Fibroblast of gingiva (primary cell): ENCODE measurements at regions not wholly inside any gene's neighbourhood (a gene's known extent, or its start where the extent isn't known, plus 50 kb on each side); places are given as distances from the start of the nearest gene placed in this dataset.
A peak's percentile ranks its signal among the peaks of the same experiment; 100 is the strongest.
"Not testable (repeated sequence)": the region's sequence is repeated elsewhere in the genome, so short reads cannot be mapped to it uniquely, and the experiment has no call there.

Experiments
- DNase-seq: peaks from one replicate; pipeline ENCODE4 v3.0.0-alpha.2; 2011; ENCODE audit warnings: low read depth

DNA sequence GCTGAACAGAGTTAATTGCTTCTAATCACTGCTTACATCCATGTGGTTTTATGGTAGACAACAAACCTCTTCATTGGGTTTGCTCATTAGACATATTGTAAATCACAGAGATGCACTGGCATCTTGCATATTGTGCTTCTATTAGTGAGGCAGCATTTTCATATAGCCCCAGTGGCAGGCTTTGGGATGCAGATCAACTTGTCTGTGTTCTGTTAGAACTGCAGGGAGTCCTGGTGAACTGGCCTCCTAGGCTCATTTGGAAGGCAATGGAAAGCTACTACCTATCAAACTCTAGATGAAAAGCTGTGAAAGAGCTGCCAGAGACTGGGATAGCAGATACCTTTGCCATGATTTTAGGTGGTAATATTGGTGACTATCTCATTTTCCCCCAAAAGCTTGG is 108.8 kb downstream of the NAA11 start:
- DNase-seq, result no peak

DNA sequence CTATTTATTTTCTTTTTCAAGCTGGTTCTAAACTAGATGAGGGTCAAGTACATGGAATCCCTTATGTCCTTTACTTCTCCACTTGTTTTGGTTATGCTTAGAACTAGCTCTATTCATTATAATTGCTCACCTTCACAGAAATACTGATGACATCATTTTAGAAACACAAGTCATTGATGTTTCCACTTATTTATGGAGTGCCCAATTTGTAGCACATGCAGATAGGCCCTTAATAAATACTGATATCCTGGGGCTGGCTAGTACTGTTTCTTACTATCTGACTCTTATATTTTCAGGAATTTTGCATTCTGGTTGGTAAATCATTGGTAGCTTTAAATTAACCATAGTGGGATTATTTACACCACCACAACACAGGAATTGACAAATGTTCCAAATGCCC is 112.2 kb downstream of the NAA11 start:
- DNase-seq, result no peak

DNA sequence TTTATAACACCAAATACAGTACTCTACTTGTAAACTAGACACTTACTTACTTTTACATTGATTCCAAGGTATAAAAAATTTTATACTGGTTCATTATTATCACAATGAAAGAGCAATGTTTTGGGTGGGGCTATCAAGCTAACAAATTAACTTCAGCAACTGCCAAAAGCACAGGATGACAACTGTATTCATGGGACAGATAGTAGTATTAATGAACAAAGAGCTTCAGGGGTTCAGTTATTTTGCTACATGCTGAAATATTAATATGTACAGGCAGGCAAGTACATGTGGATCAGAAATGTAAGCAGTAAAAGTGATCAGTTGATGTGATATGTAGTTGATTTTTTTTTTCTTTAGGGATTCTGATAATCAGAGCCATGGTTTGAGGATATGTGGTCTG is 112.9 kb downstream of the NAA11 start:
- no peak for DNase-seq

DNA sequence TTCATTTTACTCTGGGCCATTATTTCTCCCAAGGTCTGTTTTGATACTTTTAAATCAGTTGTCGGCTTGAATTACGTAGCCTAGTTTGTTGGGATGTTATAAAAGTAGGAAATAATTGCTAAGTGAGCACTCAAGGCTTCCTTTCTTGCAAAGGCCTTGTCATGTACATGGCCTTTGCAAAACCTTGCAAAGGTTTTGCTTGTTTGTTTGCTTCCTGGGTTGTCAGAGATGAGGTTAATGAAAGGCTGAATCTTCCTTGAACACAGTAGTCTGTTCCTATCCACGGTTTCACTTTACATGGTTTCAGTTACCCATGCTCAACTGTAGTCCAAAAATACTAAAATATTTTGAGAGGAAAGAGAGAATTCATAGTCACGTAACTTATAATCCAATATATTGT is 113.5 kb downstream of the NAA11 start:
- DNase-seq, result no peak

DNA sequence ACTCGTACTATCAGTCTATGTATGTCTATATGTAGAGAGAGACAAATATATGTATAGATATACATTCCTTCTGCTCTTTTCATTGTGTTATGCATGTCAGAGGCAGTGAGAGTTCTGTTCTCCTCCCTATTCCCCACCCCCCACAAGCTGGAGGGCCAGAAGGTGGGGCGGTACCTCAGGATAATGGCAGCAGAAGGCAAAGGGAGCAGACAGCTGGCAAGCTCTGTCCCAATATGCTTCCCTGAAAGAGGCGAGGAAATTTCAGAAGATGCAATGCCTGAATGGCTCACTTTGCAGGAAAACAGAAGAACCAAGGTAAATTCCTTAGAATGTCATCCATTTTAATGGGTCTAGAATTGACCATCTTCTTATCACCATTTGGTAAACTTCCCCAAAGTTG is 114.4 kb downstream of the NAA11 start:
- DNase-seq, result no peak

DNA sequence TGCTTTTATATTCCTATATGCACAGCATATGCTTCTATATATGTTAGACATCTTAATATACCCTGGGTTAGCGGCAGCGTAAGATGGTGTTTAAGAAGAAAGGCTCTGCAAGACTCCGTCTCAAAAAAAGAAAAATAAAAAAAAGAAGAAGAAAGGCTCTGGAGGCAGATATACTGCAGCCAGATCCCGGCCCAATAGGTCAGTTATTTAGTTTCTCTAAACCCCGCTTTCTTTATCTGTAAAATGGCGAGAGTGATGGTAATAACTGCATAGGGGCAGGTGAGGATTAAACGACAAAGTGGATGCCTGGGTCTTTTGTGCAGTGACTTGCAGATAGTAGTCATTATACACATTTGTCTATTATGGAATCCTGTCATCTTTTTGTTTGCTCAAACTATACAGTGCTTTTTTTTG is 115.2 kb downstream of the NAA11 start:
- DNase-seq, result no peak

DNA sequence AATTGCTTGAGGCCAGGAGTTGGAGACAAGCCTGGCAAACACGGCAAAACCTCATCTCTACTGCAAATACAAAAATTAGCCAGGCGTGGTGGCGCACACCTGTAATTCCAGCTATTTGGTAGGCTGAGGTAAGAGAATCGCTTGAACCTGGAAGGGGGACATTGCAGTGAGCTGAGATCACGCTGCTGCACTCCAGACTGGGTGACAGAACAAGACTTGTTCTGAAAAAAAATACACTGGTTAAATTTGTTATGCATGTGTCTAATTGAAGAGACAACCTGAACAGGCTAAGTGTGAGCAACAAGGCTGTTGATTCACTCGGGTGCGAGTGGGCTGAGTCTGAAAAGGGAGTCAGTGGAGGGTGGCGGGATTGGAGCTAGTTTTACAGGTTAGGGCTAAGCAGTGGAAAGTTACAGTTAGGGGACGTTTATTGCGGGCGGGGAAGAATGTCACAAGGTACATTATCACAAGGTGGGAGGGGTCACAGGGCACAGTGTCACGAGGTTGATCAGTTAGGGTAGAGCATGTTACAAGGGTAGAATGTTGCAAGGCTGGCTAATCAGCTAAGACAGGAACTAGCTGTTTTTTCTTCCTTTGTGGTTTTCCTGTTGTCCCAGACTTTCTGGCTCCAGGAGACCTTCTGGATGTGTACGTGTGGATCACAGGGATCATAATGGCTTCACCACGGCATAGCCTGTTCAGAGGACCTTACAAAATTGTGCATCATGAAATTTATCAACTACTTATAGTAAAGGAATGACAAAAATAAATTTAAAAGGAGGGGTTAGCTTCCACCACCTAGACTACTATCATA is 115.8 kb downstream of the NAA11 start:
- DNase-seq, result no peak

DNA sequence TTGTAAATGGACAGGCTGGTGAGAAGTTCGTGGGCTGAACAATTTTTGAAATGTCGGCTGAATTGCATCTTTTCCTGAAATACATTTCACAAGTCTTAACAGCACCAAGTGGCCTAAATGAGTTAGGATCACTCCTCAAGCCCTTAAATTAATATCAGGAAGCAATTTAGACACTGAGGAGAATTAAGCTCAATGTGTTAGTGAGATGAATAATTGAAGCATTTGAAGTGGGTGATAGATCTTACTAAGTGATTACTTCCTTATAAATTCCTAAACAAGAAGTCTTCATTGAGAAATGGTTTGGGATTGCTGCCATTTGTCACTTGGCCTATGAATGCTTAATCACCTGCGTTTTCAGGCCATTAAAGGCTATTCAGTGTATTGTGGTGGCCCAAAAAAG is 116.8 kb downstream of the NAA11 start:
- DNase-seq, result no peak

DNA sequence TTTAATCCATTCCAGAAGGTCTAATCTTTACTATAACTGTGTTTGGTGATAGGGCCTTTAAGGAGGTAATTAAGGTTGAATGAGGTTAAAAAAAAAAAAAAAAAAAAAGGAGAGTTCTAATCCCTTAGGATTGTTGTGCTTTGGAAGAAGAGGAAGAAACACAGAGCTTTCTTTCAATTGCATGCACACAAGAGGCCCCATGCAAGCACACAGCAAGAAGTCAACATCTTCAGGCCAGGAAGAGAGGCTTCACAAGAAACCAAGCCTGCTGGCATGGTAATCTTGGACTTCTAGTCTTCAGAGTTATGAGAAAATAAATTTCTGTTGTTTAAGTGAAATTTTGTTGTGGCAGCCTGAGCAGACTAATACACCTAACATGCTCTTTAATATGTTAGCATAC is 118.6 kb downstream of the NAA11 start:
- DNase-seq, result no peak

DNA sequence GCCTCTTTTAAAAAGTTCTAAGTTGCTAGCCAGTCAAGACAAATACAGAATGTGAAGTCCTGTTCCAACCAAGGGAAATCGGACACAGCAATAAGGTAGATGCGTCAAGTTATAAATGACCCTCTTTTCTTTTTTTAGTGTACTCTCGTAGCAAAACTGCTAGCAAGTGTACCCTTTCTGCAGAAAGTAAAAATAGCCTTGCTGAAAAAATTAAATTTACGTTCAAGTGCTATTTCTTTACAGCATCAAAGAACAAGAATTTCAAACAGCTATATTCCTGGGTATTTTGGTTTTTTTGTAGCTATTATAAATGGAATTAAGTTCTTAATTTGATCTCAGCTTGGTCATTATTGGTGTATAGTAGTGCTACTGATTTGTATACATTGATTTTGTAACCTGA is 119.2 kb downstream of the NAA11 start:
- no peak for DNase-seq

DNA sequence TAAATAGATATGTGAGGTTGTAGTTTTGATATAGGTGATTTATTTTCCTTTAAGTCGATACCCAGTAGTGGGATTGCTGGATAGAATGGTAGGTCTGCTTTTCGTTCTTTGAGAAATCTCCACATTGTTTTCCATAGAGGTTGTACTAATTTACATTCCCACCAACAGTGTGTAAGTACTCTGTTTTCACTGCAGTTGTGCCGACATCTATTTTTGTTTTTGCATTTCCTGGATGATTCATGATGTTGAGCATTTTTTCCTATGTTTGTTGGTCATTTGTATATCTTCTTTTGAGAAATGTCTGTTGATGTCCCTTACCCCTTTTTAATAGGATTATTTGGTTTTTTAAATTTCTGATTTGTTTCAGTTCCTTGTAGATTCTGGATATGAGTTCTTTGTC is 120.7 kb downstream of the NAA11 start:
- DNase-seq, result no peak

DNA sequence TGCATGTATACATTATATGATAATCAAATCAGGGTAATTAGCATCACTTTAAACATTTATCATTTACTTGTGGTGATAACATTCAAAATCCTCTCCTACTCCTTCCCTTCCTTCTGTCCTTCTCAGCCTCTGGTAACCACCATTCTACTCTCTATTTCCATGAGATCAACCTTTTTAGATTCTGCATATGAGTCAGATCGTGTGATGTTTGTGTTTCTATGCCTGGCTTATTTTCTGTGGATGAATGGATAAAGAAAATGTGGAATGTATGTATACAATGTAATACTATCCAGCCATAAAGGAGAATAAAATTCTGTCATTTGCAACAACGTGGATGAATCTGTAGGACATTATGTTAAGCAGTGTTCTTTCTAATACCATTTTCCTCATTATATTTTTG is 123.9 kb downstream of the NAA11 start:
- DNase-seq, result no peak

DNA sequence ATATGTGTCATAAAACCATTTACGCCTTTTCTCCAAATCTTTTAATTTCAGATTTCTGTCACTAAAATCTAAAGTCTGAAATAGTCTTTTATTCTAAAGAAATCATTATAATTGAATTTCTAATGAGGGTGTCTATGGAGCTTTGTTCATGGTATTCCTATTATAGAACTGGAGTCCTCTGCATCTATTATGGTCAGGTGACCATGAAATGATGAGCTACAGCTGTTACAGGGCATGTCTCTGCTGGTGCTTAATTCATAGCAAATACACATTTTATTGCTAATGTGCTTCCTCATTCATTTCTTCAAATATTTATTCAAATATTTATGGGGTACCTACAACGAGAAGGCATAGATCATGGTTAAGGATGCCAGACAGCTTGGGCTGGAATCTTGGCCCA is 126.1 kb downstream of the NAA11 start:
- no peak for DNase-seq

DNA sequence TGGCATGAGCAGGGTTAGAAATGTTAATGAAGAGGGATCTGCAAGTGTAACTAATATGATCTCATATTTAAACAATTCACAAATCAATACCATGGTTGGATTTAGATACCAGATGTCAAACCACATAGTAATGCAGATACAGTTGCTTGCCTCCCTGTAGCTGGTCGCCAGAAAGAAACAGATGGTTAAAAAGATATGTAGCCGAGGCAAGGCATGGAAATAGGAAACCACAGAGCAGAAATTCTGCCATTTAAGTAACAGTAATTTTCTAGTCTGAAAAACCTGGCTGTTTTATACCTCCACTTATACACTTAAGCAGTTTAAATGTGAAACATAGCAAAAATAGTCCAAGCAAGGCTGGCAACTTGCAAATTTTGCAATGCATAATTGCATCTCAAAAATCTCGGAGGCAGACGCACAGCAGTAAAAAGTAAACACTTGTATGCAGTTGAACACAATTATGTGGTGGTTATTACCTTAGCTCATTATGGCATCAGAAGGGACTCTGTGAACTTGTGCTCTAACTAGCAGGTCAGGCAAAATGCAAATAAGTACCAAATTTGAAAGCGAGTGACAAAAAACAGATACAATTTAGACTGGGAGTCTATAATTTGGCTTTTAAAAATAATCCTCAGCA is 126.8 kb downstream of the NAA11 start:
- DNase-seq, result no peak

DNA sequence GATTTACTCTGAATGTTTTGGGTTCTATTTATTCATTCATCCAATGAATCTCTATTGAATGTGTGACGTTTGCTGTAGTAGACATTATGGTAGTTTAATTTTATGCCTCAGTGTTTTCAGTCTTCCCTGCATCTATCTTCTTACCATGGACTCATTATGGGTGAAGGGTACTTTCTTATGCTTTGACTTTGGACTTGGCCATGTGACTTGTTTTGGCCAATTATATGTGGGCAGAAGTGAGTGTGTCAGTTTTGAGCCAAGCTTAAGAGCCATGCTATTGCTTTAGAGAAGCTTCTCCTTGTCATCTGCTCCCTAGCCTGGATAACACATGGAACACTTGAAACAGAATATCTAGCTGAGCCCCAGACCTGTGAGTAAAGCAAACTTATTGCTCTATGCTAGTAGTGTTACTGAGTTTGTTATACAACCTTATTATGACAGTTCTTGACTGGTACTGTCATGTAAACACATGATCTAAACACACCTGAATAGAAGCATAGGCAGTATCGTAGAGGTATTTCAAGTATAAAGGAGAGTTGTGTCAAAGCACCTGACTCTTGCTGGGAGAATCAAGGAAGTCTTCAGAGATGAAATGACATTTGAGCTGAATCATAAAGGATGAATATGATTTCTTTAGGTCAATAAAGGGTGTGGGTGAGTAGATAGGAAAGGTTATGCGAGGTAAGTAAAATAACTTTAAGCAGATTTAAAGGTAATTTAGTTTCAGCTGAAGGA is 128.4 kb downstream of the NAA11 start:
- DNase-seq, result no peak

DNA sequence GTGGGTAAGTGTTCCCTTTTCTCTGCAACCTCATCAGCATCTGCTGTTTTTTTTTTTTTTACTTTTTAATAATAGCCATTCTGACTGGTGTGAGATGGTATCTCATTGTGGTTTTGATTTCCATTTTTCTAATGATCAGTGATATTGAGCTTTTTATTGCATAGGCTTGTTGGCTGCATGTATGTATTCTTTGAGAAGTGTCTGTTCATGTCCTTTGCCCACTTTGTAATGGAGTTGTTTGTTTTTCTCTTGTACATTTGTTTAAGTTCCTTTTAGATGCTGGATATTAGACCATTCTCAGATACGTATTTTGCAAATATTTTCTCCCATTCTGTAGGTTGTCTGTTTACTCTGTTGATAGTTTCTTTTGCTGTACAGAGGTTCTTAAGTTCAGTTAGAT is 134.6 kb downstream of the NAA11 start:
- not testable (repeated sequence) for DNase-seq

DNA sequence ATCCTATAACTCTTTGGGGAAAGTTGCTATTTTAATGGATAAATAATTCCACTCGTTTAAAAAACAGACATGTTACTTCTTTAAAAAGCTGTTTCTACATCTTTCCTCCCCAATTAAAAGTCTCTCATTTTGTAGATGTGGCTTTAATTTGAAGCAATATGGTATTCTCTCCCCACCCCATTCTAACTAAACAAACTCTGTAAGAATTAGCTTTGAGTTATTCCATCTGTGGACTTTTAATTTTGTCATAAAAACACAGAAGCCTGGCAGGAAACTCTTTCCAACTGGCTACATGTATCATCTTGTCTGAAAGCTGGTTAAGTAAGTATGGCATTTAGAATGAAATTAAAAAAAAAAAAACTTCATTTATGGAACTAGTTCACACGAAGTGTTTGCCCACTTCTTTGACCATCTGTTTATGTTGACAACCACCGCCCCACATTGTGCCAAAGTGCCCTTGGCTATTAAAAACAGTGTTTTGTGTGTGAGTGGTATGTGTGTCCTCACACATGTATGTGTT is 140.3 kb downstream of the NAA11 start:
- no peak for DNase-seq

DNA sequence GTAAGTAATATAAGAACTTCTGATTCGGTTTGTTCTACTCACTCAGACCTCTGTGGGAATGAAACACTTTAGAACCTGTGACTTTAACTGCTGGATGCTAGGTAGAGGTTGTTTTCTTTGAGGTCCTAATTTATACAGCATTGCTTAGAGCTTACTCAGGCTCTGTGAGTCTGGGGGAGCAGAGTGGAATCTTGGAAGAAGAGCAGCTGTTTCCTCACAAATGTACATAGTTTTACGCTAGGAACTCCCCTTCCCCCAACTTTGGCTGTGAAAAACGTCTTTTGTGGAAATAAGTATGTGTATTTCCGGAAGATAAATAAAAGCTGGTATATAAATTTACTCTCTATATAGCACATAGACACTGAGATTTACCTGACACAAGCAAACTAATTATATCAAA is 141.4 kb downstream of the NAA11 start:
- no peak for DNase-seq

DNA sequence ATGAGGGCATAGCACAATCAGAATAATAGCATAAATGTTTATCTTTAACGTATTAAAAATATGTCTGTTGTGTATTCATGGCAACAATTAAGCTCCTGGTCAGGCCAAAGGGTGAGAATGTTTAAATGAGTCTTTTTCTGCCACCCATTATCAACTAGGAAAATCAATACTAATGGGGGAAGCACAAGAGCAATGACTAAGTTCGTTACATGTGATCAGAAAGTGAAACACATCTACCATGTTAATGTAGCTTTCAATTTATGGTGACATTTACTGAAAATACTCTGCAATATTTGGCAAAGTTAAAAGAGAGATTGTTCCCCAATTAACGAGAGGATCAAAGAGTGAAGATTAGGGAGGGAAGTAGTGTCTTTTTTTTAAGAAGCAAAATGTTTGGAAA is 143.7 kb downstream of the NAA11 start:
- DNase-seq, result no peak

DNA sequence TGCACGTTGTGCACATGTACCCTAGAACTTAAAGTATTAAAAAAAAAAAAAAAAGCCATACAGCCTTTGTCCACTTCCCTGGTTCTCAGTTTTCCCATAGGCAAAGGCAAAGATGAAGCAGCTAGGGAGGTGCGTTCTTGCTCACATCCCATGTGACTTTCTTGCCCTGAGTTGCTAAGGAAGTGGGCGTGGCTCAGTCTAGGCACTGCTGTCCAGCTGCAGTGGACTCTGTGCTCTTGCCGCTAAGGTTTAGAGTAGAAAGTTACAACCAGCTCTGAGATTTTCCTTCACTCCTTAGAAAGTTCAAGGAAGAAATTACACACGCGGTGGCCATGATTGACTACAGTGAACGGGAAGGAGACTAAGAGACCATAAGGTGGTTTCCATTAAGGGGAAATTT is 144.7 kb downstream of the NAA11 start:
- no peak for DNase-seq

DNA sequence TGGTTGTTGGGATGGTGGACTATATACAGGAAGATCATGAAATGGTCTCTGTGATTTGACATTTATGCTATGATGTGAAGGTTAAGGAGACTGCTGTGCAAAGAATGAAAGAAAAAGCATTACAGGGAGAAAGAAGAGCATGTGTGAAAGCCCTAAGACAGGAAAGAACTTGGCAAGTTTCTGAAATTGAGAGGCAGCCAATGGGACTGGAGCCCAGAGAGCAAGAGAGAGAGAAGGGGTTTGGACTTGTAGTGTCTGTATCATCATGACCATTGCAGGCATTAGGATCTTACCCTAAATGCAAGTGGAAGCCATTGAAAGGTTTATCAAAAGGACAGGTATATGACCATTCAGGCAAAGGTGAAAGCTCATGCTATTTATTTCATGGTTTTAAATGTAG is 147.1 kb downstream of the NAA11 start:
- DNase-seq, result peak; percentile 15

DNA sequence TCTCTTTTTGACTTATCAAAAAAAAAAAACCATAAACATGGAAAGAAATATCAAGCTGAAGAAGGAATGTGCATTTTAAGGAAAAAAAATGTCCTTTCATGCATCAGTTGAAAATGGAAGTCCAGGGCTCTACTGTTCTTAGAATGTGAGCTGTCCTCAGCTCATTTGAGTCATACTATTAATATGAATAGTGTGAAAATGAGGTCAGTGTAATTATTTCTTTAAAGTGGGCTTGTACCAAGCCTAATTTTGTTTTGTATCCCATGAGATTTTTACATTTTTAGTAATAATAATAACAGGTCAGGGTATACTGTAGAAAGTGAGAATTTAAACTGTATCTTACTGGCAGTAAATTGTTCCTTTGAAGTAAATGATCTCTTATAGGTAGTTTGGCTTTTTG is 148.5 kb downstream of the NAA11 start:
- no peak for DNase-seq

DNA sequence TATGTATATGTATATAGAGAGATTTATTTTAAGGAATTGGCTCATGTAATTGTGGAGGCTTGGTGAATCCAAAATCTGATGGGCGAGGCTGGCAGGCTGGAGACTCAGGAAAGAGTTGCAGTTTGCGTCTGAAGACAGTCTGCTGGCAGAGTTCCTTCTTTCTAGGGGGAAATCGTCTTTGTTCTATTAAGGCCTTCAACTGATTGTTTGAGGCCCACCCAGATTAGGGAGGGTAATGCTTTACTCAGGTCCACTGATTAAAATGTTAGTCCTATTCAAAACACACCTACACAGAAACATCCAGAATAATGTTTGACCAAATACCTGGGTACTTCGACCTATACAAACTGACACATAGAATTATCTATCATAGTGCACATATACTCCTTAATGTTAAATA is 149.5 kb downstream of the NAA11 start:
- DNase-seq, result no peak
